Neutrophil (primary cell): ENCODE measurements at regions not wholly inside any gene's neighbourhood (a gene's known extent, or its start where the extent isn't known, plus 50 kb on each side); places are given as distances from the start of the nearest gene placed in this dataset.

Experiments
- H3K27ac ChIP-seq: fragments of 200-600 bp; sonication (generic); 2 replicates; pipeline ENCODE4 v1.5.1; 2016; ENCODE audit warnings: mild to moderate bottlenecking, moderate library complexity
- H3K27me3 ChIP-seq: fragments of 200-600 bp; sonication (generic); 2 replicates; pipeline ENCODE4 v1.6.0; 2016; ENCODE audit warnings: mild to moderate bottlenecking
- H3K36me3 ChIP-seq: fragments of 200-600 bp; sonication (generic); 2 replicates; pipeline ENCODE4 v1.5.1; 2017
- H3K4me1 ChIP-seq, 2 experiments: fragments of 200-600 bp in 1 of 2; sonication (generic) in 1 of 2; 1 replicate in 1 of 2; 2 replicates in 1 of 2; pipeline versions ENCODE4 v1.5.1 to v1.6.1; 2013 to 2016; ENCODE audit warnings: low read depth in 1 of 2, low read length in 1 of 2, mild to moderate bottlenecking in 1 of 2, moderate library complexity in 1 of 2; ENCODE audit not compliant: control insufficient read depth in 1 of 2, insufficient read depth in 1 of 2
- H3K4me3 ChIP-seq, 2 experiments: fragments of 200-600 bp in 1 of 2; sonication (generic) in 1 of 2; 1 replicate in 1 of 2; 2 replicates in 1 of 2; pipeline ENCODE4 v1.5.1; 2013 to 2016; ENCODE audit warnings: low read depth in 1 of 2, low read length in 1 of 2, mild to moderate bottlenecking in 1 of 2, moderate library complexity in 1 of 2
- H3K9me3 ChIP-seq: fragments of 200-600 bp; sonication (generic); 2 replicates; pipeline ENCODE4 v1.5.1; 2016
- CTCF ChIP-seq: fragments of 200-600 bp; sonication (generic); IDR thresholded peaks from 2 replicates; pipeline ENCODE4 v1.5.1; 2016; ENCODE audit warnings: antibody characterized with exemption

DNA sequence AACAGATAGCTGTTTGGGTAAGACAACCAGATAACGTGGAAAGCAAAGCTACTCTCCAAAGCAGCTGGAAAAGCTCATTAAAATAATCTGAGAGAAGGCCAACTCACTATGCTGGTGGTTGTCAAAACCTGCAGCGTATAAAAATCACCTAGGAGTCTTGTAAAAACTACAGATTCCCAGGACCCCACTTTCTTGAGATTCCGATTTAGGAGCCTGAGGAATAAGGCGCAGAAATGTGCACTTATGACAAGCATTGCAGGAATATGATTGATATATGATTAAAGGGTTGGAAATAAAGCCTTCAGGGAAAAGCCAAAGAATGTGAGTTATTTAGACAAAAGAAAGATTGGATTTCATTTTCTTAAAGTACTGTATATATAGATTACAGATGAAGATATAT lies 285.0 kb upstream of the PTGER4 start:
- Histone ChIP-seq H3K9me3 (no peaks in the 10 kb centered on the region), H3K27me3 (no peaks in the 10 kb centered on the region), H3K4me3 (no peak overlapping the region), H3K4me1 (peaks cover 0 to 5% of the 10 kb centered on the region in 2 experiments), H3K27ac (no peak overlapping the region), H3K36me3 (no peaks in the 10 kb centered on the region)
- TF ChIP-seq CTCF = no peak

DNA sequence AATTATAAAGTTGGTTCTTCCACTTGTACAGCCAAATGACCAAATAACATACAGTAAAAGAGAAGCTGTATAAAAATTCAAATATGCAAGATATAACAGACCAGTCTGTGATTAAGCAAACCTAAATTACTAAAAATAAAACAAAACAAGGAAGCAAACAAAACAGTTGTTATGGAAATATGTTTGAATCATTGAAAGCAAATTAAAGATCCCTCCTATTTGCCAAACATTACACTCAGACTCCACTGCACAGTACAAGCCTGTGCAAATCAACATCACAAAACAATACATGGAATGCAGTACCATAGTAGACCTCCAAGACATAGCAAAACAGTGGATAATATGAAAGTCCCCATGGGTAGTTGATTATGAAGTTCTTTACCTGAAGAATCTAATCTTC lies 288.1 kb upstream of the PTGER4 start:
- no peaks in the 10 kb centered on the region for H3K36me3 ChIP-seq
- no peak overlapping the region for H3K27ac ChIP-seq
- H3K4me3 ChIP-seq = no peak overlapping the region
- no peaks in the 10 kb centered on the region for H3K9me3 ChIP-seq
- no peak for TF ChIP-seq CTCF
- peaks cover 19 to 22% of the 10 kb centered on the region in 2 experiments for H3K4me1 ChIP-seq
- no peaks in the 10 kb centered on the region for H3K27me3 ChIP-seq

- Histone ChIP-seq H3K27ac (no peak overlapping the region), H3K9me3 (no peaks in the 10 kb centered on the region), H3K27me3 (no peaks in the 10 kb centered on the region), H3K4me1 (peaks cover 30 to 34% of the 10 kb centered on the region in 2 experiments), H3K4me3 (no peak overlapping the region), H3K36me3 (no peaks in the 10 kb centered on the region)
- TF ChIP-seq CTCF = no peak
These were observed 289.2 kb upstream of the PTGER4 start for GRCh38 chr5:40390281-40391149.

- H3K4me3 ChIP-seq = no peak overlapping the region
- no peak overlapping the region for H3K27ac ChIP-seq
- peaks cover 39 to 43% of the 10 kb centered on the region in 2 experiments for H3K4me1 ChIP-seq
- TF ChIP-seq CTCF = no peak
- no peaks in the 10 kb centered on the region for H3K27me3 ChIP-seq
- H3K9me3 ChIP-seq = no peaks in the 10 kb centered on the region
- H3K36me3 ChIP-seq = no peaks in the 10 kb centered on the region
These were observed 290.1 kb upstream of the PTGER4 start for GRCh38 chr5:40389591-40389990.

GRCh38 chr5:40386289-40386688 lies 293.4 kb upstream of the PTGER4 start:
- Histone ChIP-seq H3K27me3 (no peaks in the 10 kb centered on the region), H3K4me3 (no peak overlapping the region), H3K4me1 (peaks cover 54 to 60% of the 10 kb centered on the region in 2 experiments), H3K9me3 (no peaks in the 10 kb centered on the region), H3K27ac (peak overlapping the region; percentile 86), H3K36me3 (no peaks in the 10 kb centered on the region)
- TF ChIP-seq CTCF = no peak
